Endodermal cell (in vitro differentiated cells): ENCODE measurements at regions not wholly inside any gene's neighbourhood (a gene's known extent, or its start where the extent isn't known, plus 50 kb on each side); places are given as distances from the start of the nearest gene placed in this dataset.

Source experiments
- DNase-seq: peaks from one replicate; pipeline ENCODE4 v3.0.0-alpha.2; 2017
- H3K27ac ChIP-seq: 2 replicates; pipeline ENCODE4 v1.5.1; 2013; ENCODE audit warnings: mild to moderate bottlenecking, low read depth, low read length, moderate library complexity
- H3K27me3 ChIP-seq: 2 replicates; pipeline ENCODE4 v1.6.1; 2013; ENCODE audit warnings: mild to moderate bottlenecking, low read length, moderate library complexity; ENCODE audit not compliant: insufficient read depth, control insufficient read depth, poor library complexity, severe bottlenecking
- H3K36me3 ChIP-seq: 2 replicates; pipeline ENCODE4 v1.7.0; 2013; ENCODE audit warnings: mild to moderate bottlenecking, low read length, moderate library complexity; ENCODE audit not compliant: control insufficient read depth, insufficient read depth
- H3K4me1 ChIP-seq: one replicate; pipeline ENCODE4 v1.7.0; 2013; ENCODE audit warnings: low read length; ENCODE audit not compliant: control insufficient read depth, insufficient read depth
- H3K4me3 ChIP-seq: 2 replicates; pipeline ENCODE4 v1.5.1; 2013; ENCODE audit warnings: mild to moderate bottlenecking, low read length, moderate library complexity
- H3K9ac ChIP-seq: 2 replicates; pipeline ENCODE4 v1.6.1; 2013; ENCODE audit warnings: mild to moderate bottlenecking, low read length, moderate library complexity; ENCODE audit not compliant: poor library complexity, severe bottlenecking; ENCODE audit errors: extremely low read depth
- H3K9me3 ChIP-seq: 2 replicates; pipeline ENCODE4 v1.6.1; 2013; ENCODE audit warnings: mild to moderate bottlenecking, low read length, moderate library complexity; ENCODE audit not compliant: control insufficient read depth
- H3K27ac Mint-ChIP-seq: 2 replicates; pipeline ENCODE4 v1.8.0; 2020; ENCODE audit warnings: mixed read lengths
- H3K27me3 Mint-ChIP-seq: 2 replicates; pipeline ENCODE4 v1.8.0; 2021; ENCODE audit warnings: mild to moderate bottlenecking, mixed read lengths; ENCODE audit not compliant: insufficient read depth
- H3K36me3 Mint-ChIP-seq: 2 replicates; pipeline ENCODE4 v1.8.0; 2020; ENCODE audit warnings: low read depth, mixed read lengths
- H3K4me1 Mint-ChIP-seq: 2 replicates; pipeline ENCODE4 v1.8.0; 2020; ENCODE audit warnings: mixed read lengths
- H3K4me3 Mint-ChIP-seq: 2 replicates; pipeline ENCODE4 v1.8.0; 2020; ENCODE audit warnings: mild to moderate bottlenecking, moderate library complexity, mixed read lengths
- H3K9me3 Mint-ChIP-seq: 2 replicates; pipeline ENCODE4 v1.8.0; 2020; ENCODE audit warnings: mild to moderate bottlenecking, mixed read lengths
- CTCF ChIP-seq: fragments of 200-600 bp; sonication (generic); conservative IDR thresholded peaks from 2 replicates; pipeline ENCODE4 v1.5.0; 2021; ENCODE audit warnings: antibody characterized with exemption, mild to moderate bottlenecking
- WGBS, 2 experiments: methylation state at CpG; one replicate each; pipeline versions ENCODE4 v1.1.5 to v1.1.7; 2013; ENCODE audit warnings: missing lambda C conversion rate in 2 of 2, mixed read lengths in 1 of 2; ENCODE audit not compliant: insufficient coverage in 1 of 2, insufficient read length in 1 of 2; 5-methylcytosine and 5-hydroxymethylcytosine counted together

- H3K27me3 Mint-ChIP-seq = peaks cover 8% of the 10 kb centered on the region
- peaks cover 5% of the 10 kb centered on the region for H3K4me1 ChIP-seq
- no peak overlapping the region for H3K4me3 Mint-ChIP-seq
- H3K27ac Mint-ChIP-seq = no peak overlapping the region
- no peak for TF ChIP-seq CTCF
- no peak overlapping the region for H3K9ac ChIP-seq
- no peak overlapping the region for H3K27ac ChIP-seq
- no peaks in the 10 kb centered on the region for H3K9me3 Mint-ChIP-seq
- H3K36me3 ChIP-seq = no peaks in the 10 kb centered on the region
- no peaks in the 10 kb centered on the region for H3K27me3 ChIP-seq
- H3K4me1 Mint-ChIP-seq = peaks cover 10% of the 10 kb centered on the region
- DNase-seq = no peak
- no peaks in the 10 kb centered on the region for H3K36me3 Mint-ChIP-seq
- 73 to 89% methylated on average over 2 of the region's 2 CpGs for WGBS, 2 experiments
- H3K9me3 ChIP-seq = no peaks in the 10 kb centered on the region
- H3K4me3 ChIP-seq = no peak overlapping the region
Observed at GRCh38 chr4:147104768-147105167, 159.1 kb upstream of the TTC29 start.

GRCh38 chr4:147108409-147108808, 162.7 kb upstream of the TTC29 start:
- peaks cover 4% of the 10 kb centered on the region for H3K9me3 Mint-ChIP-seq
- H3K27me3 Mint-ChIP-seq = no peaks in the 10 kb centered on the region
- H3K36me3 ChIP-seq = no peaks in the 10 kb centered on the region
- no peak overlapping the region for H3K27ac ChIP-seq
- no peak for TF ChIP-seq CTCF
- no peak overlapping the region for H3K4me3 ChIP-seq
- no peaks in the 10 kb centered on the region for H3K4me1 ChIP-seq
- 91% methylated on average over 1 of the region's 2 CpGs; no CpG with 5 or more reads in 1 of the 2 experiments for WGBS, 2 experiments
- no peak overlapping the region for H3K4me3 Mint-ChIP-seq
- no peak overlapping the region for H3K27ac Mint-ChIP-seq
- peaks cover 1% of the 10 kb centered on the region for H3K4me1 Mint-ChIP-seq
- no peaks in the 10 kb centered on the region for H3K36me3 Mint-ChIP-seq
- H3K27me3 ChIP-seq = no peaks in the 10 kb centered on the region
- H3K9me3 ChIP-seq = no peaks in the 10 kb centered on the region
- H3K9ac ChIP-seq = no peak overlapping the region
- no peak for DNase-seq

GRCh38 chr4:147109800-147110199, 164.1 kb upstream of the TTC29 start:
- Histone ChIP-seq H3K27ac (no peak overlapping the region), H3K9me3 (no peaks in the 10 kb centered on the region), H3K36me3 (no peaks in the 10 kb centered on the region), H3K4me3 (no peak overlapping the region), H3K4me1 (no peaks in the 10 kb centered on the region), H3K9ac (no peak overlapping the region), H3K27me3 (no peaks in the 10 kb centered on the region)
- Mint-ChIP-seq H3K27me3 (no peaks in the 10 kb centered on the region), H3K36me3 (peaks cover 3% of the 10 kb centered on the region), H3K27ac (no peak overlapping the region), H3K9me3 (peaks cover 16% of the 10 kb centered on the region), H3K4me3 (no peak overlapping the region), H3K4me1 (no peaks in the 10 kb centered on the region)
- DNase-seq = no peak
- no peak for TF ChIP-seq CTCF
- WGBS, 2 experiments = 80 to 91% methylated on average over 1 of the region's 1 CpG
